Ramos (cell line): ENCODE measurements at regions not wholly inside any gene's neighbourhood (a gene's known extent, or its start where the extent isn't known, plus 50 kb on each side); places are given as distances from the start of the nearest gene placed in this dataset.

Source experiments
- in situ Hi-C: fragments of 300-500 bp; cut with MboI; formaldehyde crosslinking; loops from one replicate; pipeline ENCODE4 v1.14.3; 2022; ENCODE audit warnings: low sequenced_read_pairs; ENCODE audit not compliant: unreplicated experiment

DNA sequence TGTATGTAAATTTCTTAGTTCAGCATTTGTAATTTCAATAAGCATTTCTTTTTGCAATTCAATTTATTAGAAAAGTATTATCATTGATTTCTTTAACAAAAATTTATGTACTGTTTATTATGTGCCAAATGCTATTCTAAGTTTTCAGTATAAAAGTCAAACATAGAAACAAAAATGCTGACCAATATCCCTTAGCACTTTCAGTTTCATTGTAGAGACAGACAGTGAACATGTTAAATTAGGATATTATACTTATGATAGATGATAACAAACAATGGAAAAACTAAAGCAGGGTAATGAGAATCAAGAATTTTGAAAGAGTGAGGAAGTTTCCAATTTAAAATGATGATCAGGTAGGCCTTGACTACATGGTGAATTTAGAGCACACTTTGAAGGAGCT is 1106.0 kb downstream of the TAF11L14 start:
- in situ Hi-C loops, result no loop called here

- in situ Hi-C loops, result no loop called here
Observed at GRCh38 chr5:18742830-18743229, 1108.6 kb downstream of the TAF11L14 start.

GRCh38 chr5:18744441-18744840 is 1110.2 kb downstream of the TAF11L14 start:
- in situ Hi-C loops, result no loop called here

DNA sequence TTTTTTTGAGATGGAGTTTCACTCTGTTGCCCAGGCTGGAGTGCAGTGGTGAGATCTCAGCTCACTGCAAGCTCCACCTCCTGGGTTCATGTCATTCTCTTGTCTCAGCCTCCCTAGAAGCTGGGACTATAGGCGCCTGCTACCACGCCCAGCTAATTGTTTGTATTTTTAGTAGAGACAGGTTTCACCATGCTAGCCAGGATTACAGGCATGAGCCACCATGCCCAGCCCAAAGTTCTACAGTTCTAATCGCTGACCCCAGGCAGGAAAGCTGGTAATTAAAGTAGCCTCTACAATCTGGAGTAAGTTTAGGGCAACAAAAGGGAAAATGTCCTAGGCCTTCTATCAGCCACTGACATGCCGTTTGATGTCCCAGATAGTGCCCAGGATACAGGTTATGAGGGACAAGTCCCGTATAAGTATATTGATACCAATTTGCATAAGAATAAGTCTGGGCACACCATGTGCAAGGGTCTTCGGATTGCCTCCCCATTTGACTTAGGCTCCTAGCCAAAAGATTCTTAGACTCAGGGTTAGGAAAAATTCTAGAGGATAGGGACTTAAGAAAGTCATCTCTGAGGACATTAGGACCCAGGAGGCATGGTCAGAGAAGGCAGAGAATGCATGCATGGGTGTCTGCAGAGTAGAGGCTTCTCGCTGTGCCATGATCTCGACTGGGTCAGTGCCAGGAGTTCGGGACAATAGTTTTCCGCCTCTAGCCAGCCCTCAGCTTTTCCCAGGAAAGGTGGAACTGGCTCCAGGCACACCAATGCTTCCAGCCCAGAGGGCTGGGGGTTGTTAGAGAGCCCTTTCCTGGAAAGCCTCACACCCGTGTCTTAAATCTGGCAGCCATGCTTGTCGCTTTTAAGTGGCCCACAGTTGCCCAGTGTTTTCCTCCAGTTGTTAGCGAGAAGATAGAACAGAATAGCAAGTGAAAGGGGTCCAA is 1111.1 kb downstream of the TAF11L14 start:
- in situ Hi-C loops, result no loop called here

GRCh38 chr5:18745988-18746615 is 1111.8 kb downstream of the TAF11L14 start:
- in situ Hi-C loops, result no loop called here

DNA sequence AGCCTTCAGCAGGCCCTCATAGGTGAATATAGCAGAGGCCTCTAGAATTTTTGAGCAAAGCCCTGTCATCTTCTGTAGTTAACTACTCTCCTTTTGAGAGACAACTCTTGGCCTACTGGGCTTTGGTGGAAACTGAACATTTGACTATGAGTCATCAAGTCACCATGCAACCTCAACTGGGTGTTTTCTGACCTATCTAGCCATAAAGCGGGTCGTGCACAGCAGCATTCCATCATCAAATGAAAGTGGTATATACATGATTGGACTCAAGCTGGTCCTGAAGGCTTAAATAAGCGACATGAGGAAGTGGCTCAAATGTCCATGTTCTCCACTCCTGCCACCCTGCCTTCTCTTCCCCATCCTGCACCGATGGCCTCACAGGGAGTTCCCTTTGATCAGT is 1115.5 kb downstream of the TAF11L14 start:
- in situ Hi-C loops, result no loop called here

- in situ Hi-C loops, result no loop called here
Observed at GRCh38 chr5:18752317-18752716, 1118.1 kb downstream of the TAF11L14 start.

DNA sequence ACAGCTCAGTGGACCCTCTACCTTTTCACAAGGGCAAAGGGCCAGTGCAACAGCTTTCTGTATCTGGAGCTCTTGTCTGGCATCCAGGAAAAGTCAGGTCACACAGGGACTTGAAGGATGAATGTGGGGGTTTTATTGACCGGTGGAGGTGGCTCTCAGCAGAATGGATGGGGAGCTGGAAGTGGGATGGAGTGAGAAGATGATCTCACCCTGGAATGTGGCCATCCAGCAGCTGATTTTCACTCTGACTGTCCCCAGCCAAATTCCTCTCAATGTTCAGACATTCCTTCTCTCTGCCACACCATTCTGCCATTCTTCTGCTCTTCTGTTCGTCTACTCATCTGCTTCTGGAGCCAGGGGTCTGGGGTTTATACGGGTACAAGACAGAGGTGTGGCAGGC is 1119.9 kb downstream of the TAF11L14 start:
- in situ Hi-C loops, result no loop called here

DNA sequence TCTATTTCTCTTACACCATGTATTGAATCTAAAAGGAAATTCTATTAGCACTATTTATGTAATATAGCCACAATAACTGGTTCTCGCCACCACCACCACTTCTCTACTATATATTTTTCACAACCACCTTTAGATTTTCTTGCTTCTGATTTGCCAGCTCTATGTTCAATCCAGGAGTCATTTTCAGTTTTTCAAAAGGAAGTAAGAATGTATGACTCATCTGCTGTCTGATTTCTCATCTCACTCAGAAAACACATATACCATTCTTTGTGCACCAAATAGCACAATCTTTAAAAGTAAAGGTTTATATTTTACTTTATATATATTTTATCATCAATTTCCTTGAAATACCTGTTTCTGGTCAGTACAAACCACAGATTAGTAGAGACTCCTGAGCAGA is 1127.5 kb downstream of the TAF11L14 start:
- in situ Hi-C loops, result no loop called here

GRCh38 chr5:18764161-18764560 is 1129.9 kb downstream of the TAF11L14 start:
- in situ Hi-C loops, result no loop called here

- in situ Hi-C loops, result no loop called here
Observed at GRCh38 chr5:18765304-18765703, 1131.0 kb downstream of the TAF11L14 start.

DNA sequence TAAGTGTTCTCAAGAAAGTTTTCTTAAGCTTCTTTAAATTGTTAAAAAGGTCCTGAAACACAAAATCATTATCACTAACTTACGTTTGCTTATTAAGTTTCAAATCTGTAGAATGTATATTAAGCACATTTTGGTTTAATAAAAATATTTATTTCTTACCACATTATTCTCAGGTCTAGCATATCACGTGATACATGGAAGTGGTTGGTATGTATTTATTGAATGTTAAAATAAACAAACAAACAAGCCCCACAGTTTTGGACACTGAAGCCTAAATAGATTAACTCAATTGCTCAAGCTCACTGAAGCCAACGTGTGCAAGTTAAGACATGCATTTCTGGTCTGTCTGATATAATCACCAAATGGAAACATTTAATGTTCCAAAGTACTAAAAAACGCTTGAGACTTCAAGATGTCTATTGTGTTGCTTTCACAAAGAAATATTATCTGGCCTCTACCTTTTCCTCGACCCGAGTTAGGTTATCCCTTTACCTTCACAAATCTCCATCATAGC is 1136.9 kb downstream of the TAF11L14 start:
- in situ Hi-C loops, result no loop called here

DNA sequence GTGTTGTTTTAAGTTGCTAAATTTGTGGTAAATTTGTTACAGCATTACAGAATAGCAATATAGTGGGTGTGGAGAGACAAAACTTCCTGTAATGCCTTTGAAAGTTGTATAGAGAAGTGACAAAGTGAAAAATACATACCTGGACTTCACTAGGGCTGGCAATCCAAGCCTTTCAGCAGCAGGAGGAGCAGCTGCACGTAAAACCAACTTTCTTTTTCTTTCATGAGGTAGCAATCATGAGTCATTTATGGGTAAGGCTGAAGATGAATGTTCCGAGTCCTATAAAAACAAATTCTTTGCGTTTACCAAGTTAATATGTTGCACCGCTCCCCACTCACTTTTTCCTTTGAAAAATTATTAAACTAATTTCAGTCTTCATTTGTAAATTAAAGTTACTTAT is 1138.2 kb downstream of the TAF11L14 start:
- in situ Hi-C loops, result no loop called here

- in situ Hi-C loops, result no loop called here
Observed at GRCh38 chr5:18778225-18778624, 1144.0 kb downstream of the TAF11L14 start.

DNA sequence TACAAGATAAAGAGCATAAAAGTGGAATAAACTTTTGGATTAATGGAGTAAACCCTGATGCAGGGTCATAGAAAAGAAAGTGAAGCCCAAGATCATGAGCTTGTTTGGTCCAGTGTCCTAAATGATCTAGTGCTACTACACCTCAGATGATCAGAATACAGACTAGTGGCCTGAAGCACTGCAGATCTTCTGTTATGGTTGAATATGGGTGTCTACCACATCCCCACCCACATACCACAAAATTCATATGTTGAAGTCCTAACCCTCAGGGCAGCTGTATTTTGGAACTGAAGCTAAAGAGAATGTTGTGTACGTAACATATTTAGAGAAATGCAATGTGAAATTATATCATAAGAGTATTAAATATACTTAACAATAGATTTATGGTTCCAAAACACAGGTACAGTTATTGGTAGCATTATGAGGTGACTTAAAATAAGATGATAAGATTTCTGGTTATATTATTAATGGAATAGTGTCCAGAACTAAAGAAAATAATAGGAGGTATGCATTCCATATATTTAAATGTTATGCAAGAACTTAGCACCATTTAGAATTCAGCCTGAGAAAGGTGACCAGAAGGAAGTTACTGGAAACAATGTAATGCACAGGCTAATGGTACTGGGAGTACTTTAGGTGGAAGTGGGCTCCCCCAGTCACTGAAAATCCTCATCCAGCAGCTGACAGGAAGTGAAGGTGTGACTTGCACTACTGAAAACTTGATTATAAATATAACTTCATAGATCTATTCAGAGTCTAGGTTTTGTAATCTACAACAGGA is 1155.1 kb downstream of the TAF11L14 start:
- in situ Hi-C loops, result no loop called here

DNA sequence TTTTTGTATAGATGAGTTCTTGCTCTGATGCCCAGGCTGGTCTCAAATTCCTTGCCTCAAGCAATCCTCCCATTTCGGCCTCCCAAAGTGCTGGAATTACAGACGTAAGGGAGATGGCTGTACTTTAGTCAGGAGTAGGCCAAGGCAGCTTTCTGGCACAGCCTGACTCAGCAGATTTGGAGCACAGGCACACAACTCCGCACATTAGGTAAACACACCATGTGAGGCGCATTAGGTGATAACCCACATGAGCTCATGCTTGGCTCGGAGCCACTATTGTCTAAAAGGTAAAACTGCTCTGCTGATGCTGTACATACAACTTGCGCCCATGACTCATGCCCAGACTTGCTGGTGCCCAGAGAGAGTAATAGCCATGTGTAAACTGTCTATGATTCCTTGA is 1157.9 kb downstream of the TAF11L14 start:
- in situ Hi-C loops, result no loop called here

DNA sequence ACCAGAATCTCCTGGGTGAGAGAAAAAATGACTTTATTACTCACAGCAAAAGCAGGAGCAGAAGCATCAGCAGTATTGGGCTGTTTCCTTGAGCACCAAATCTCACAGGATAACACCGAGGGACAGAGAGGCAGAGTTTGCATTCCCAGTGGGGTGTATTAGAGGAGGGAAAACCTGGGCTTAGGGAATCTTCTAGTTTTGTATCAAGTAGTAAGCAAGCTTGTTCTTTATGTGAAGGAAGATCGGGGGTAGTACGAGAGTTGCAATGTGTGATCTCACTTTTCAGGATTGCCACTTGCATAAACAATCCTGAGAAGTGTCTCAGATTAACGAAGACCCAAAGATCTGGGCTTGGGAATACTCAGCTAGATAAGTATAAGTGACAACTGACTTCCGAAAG is 1163.0 kb downstream of the TAF11L14 start:
- in situ Hi-C loops, result no loop called here

- in situ Hi-C loops, result no loop called here
Observed at GRCh38 chr5:18798058-18798457, 1163.8 kb downstream of the TAF11L14 start.

GRCh38 chr5:18799482-18800128 is 1165.3 kb downstream of the TAF11L14 start:
- in situ Hi-C loops, result no loop called here
